ENCODE measurements at regions not wholly inside any gene's neighbourhood (a gene's known extent, or its start where the extent isn't known, plus 50 kb on each side); places are given as distances from the start of the nearest gene placed in this dataset.

- 75% methylated on average over 4 of the region's 4 CpGs for WGBS
- peaks cover 0 to 8% (median 4%) of the 10 kb centered on the region in 4 donors for H3K36me3 ChIP-seq
- no peak overlapping the region for H3K27ac ChIP-seq (replicated peaks in 1 of 4)
- intact Hi-C loops (cut with DNase I), result no loop called here
- peaks cover 15 to 30% (median 25%) of the 10 kb centered on the region in 4 donors for H3K4me1 ChIP-seq
- H3K27me3 ChIP-seq, result no peaks in the 10 kb centered on the region
- no peaks in the 10 kb centered on the region for H3K9me3 ChIP-seq
- no peak for DNase-seq (ENCODE audit: extremely low spot score)
- H3K4me3 ChIP-seq, result no peak overlapping the region
- TF ChIP-seq EP300 (IDR thresholded peaks at IDR 0.05) (no peak), POLR2A (IDR thresholded peaks at IDR 0.05; ENCODE audit: low read depth) (no peak), CTCF (IDR thresholded peaks at IDR 0.05) (no peak), POLR2AphosphoS5 (IDR thresholded peaks at IDR 0.05) (no peak)
These were observed 206.9 kb downstream of the RAB11FIP4 start for GRCh38 chr17:31598399-31598782.

GRCh38 chr17:31597646-31598398, 206.3 kb downstream of the RAB11FIP4 start:
- Histone ChIP-seq H3K4me1 (peaks cover 15 to 30% (median 25%) of the 10 kb centered on the region in 4 donors), H3K9me3 (no peaks in the 10 kb centered on the region), H3K27ac (replicated peaks in 1 of 4) (no peak overlapping the region), H3K27me3 (no peaks in the 10 kb centered on the region), H3K36me3 (peaks cover 0 to 12% (median 6%) of the 10 kb centered on the region in 4 donors), H3K4me3 (no peak overlapping the region)
- intact Hi-C loops (cut with DNase I), result loop anchor here (2.0 kb wide), 1 partner anchor 33 kb away; no protein-coding TSS in a partner anchor
- DNase-seq (ENCODE audit: extremely low spot score), result no peak
- no peak for TF ChIP-seq POLR2AphosphoS5 (IDR thresholded peaks at IDR 0.05)
- TF ChIP-seq CTCF (IDR thresholded peaks at IDR 0.05), result no peak
- WGBS, result 100% methylated on average over 4 of the region's 10 CpGs

GRCh38 chr17:31596382-31597323, 205.2 kb downstream of the RAB11FIP4 start:
- intact Hi-C loops (cut with DNase I), result loop anchor here (2.0 kb wide), 1 partner anchor 32 kb away; no protein-coding TSS in a partner anchor
- peaks cover 0 to 13% (median 6%) of the 10 kb centered on the region in 4 donors for H3K36me3 ChIP-seq
- WGBS, result 61% methylated on average over 7 of the region's 16 CpGs
- H3K27ac ChIP-seq (replicated peaks in 1 of 4), result peak overlapping the region; percentile 68 to 77 (median 74)
- peak in 1 of 3 experiments; percentile 29 for TF ChIP-seq CTCF (IDR thresholded peaks at IDR 0.05)
- TF ChIP-seq EP300 (IDR thresholded peaks at IDR 0.05), result no peak
- TF ChIP-seq POLR2AphosphoS5 (IDR thresholded peaks at IDR 0.05), result peak; percentile 76 to 87
- H3K4me3 ChIP-seq, result no peak overlapping the region
- peaks cover 15 to 30% (median 25%) of the 10 kb centered on the region in 4 donors for H3K4me1 ChIP-seq
- no peaks in the 10 kb centered on the region for H3K9me3 ChIP-seq
- DNase-seq (ENCODE audit: extremely low spot score), result no peak
- H3K27me3 ChIP-seq, result no peaks in the 10 kb centered on the region

- Histone ChIP-seq H3K27ac (replicated peaks in 1 of 4) (peak overlapping the region; percentile 68 to 77 (median 74)), H3K4me1 (peaks cover 15 to 30% (median 25%) of the 10 kb centered on the region in 4 donors), H3K9me3 (no peaks in the 10 kb centered on the region), H3K4me3 (no peak overlapping the region), H3K36me3 (peaks cover 0 to 21% (median 9%) of the 10 kb centered on the region in 4 donors), H3K27me3 (no peaks in the 10 kb centered on the region)
- WGBS, result 92% methylated on average over 10 of the region's 10 CpGs
- DNase-seq (ENCODE audit: extremely low spot score), result no peak
- TF ChIP-seq CTCF (IDR thresholded peaks at IDR 0.05) (no peak), POLR2A (IDR thresholded peaks at IDR 0.05; ENCODE audit: low read depth) (no peak), EP300 (IDR thresholded peaks at IDR 0.05) (no peak), POLR2AphosphoS5 (IDR thresholded peaks at IDR 0.05) (no peak)
- intact Hi-C loops (cut with DNase I), result loop anchor here (2.0 kb wide), 1 partner anchor 31 kb away; no protein-coding TSS in a partner anchor
These were observed 204.3 kb downstream of the RAB11FIP4 start for GRCh38 chr17:31595666-31596381.

Data from esophagus muscularis mucosa (tissue), 4 donors.